H9 (cell line): ENCODE measurements at regions not wholly inside any gene's neighbourhood (a gene's known extent, or its start where the extent isn't known, plus 50 kb on each side); places are given as distances from the start of the nearest gene placed in this dataset.

ENCODE experiments used
- DNase-seq: peaks from one replicate; pipeline ENCODE4 v3.0.0-alpha.2; 2017
- H2AFZ ChIP-seq: one replicate; pipeline ENCODE4 v1.6.1; 2013; ENCODE audit warnings: mild to moderate bottlenecking, low read length, control low read depth, moderate library complexity
- H2AK5ac ChIP-seq: 2 replicates; pipeline ENCODE4 v1.6.1; 2013; ENCODE audit warnings: low read length, control low read depth, mixed read lengths; ENCODE audit not compliant: insufficient read length
- H2BK120ac ChIP-seq: one replicate; pipeline ENCODE4 v1.6.1; 2013; ENCODE audit warnings: low read depth, mild to moderate bottlenecking, low read length, control low read depth, inconsistent platforms; ENCODE audit not compliant: poor library complexity, severe bottlenecking
- H2BK12ac ChIP-seq: 2 replicates; pipeline ENCODE4 v1.6.1; 2013; ENCODE audit warnings: low read length, control low read depth, mixed read lengths, low read depth; ENCODE audit not compliant: insufficient read length
- H2BK15ac ChIP-seq: 2 replicates; pipeline ENCODE4 v1.6.1; 2013; ENCODE audit warnings: low read depth, low read length, control low read depth
- H2BK20ac ChIP-seq: one replicate; pipeline ENCODE4 v1.6.1; 2013; ENCODE audit warnings: low read depth, mild to moderate bottlenecking, low read length, control low read depth, inconsistent platforms; ENCODE audit not compliant: poor library complexity, severe bottlenecking
- H2BK5ac ChIP-seq: 2 replicates; pipeline ENCODE4 v1.6.1; 2013; ENCODE audit warnings: low read length, control low read depth, mixed read lengths; ENCODE audit not compliant: insufficient read length
- H3K14ac ChIP-seq: 2 replicates; pipeline ENCODE4 v1.6.1; 2013; ENCODE audit warnings: low read length, control low read depth; ENCODE audit not compliant: insufficient read depth
- H3K18ac ChIP-seq: 2 replicates; pipeline ENCODE4 v1.6.1; 2013; ENCODE audit warnings: low read depth, mild to moderate bottlenecking, mixed read lengths, low read length, control low read depth; ENCODE audit not compliant: insufficient read length
- H3K23ac ChIP-seq: 2 replicates; pipeline ENCODE4 v1.6.1; 2013; ENCODE audit warnings: low read length, control low read depth, mixed read lengths, low read depth; ENCODE audit not compliant: insufficient read length
- H3K23me2 ChIP-seq: 2 replicates; pipeline ENCODE4 v1.6.1; 2013; ENCODE audit warnings: low read depth, mild to moderate bottlenecking, mixed read lengths, low read length, control low read depth; ENCODE audit not compliant: insufficient read length, poor library complexity, severe bottlenecking
- H3K27ac ChIP-seq: 2 replicates; pipeline ENCODE4 v1.5.1; 2013; ENCODE audit warnings: low read length, control low read depth, mixed read lengths, low read depth; ENCODE audit not compliant: insufficient read length
- H3K27me3 ChIP-seq: 2 replicates; pipeline ENCODE4 v1.6.1; 2013; ENCODE audit warnings: low read length, control low read depth, inconsistent platforms; ENCODE audit not compliant: insufficient read depth
- H3K4ac ChIP-seq: 2 replicates; pipeline ENCODE4 v1.6.1; 2013; ENCODE audit warnings: low read depth, mild to moderate bottlenecking, control low read depth, inconsistent platforms, low read length, moderate library complexity
- H3K4me1 ChIP-seq: 2 replicates; pipeline ENCODE4 v1.6.1; 2013; ENCODE audit warnings: low read length, control low read depth, inconsistent platforms; ENCODE audit not compliant: insufficient read depth
- H3K4me2 ChIP-seq: 2 replicates; pipeline ENCODE4 v1.6.1; 2013; ENCODE audit warnings: low read length, control low read depth, mixed read lengths; ENCODE audit not compliant: insufficient read length, insufficient read depth
- H3K56ac ChIP-seq: 2 replicates; pipeline ENCODE4 v1.6.1; 2013; ENCODE audit warnings: low read depth, mild to moderate bottlenecking, mixed read lengths, low read length, control low read depth; ENCODE audit not compliant: insufficient read length
- H3K79me1 ChIP-seq: 2 replicates; pipeline ENCODE4 v1.6.1; 2013; ENCODE audit warnings: low read depth, mild to moderate bottlenecking, moderate library complexity, low read length, control low read depth, inconsistent platforms; ENCODE audit not compliant: insufficient read depth, poor library complexity, severe bottlenecking
- H3K79me2 ChIP-seq: 2 replicates; pipeline ENCODE4 v1.6.1; 2013; ENCODE audit warnings: low read length, control low read depth, inconsistent platforms; ENCODE audit not compliant: insufficient read depth
- H3K9ac ChIP-seq: 2 replicates; pipeline ENCODE4 v1.6.1; 2013; ENCODE audit warnings: low read length, control low read depth, mixed read lengths; ENCODE audit not compliant: insufficient read length; ENCODE audit errors: extremely low read depth
- H3K9me3 ChIP-seq: one replicate; pipeline ENCODE4 v1.6.1; 2013; ENCODE audit warnings: low read depth, low read length, inconsistent platforms; ENCODE audit not compliant: control insufficient read depth
- H3T11ph ChIP-seq: one replicate; pipeline ENCODE4 v1.6.1; 2013; ENCODE audit warnings: mild to moderate bottlenecking, low read length, control low read depth, inconsistent platforms
- H4K20me1 ChIP-seq: one replicate; pipeline ENCODE4 v1.6.1; 2013; ENCODE audit not compliant: control insufficient read depth, insufficient read length, insufficient read depth
- H4K5ac ChIP-seq: 2 replicates; pipeline ENCODE4 v1.6.1; 2013; ENCODE audit warnings: low read depth, mild to moderate bottlenecking, mixed read lengths, low read length, control low read depth; ENCODE audit not compliant: insufficient read length
- H4K8ac ChIP-seq: replicated peaks from 2 replicates; pipeline ENCODE4 v1.6.1; 2013; ENCODE audit warnings: low read length, control low read depth, mixed read lengths, low read depth; ENCODE audit not compliant: insufficient read length
- H4K91ac ChIP-seq: 2 replicates; pipeline ENCODE4 v1.6.1; 2013; ENCODE audit warnings: low read depth, mild to moderate bottlenecking, moderate library complexity, mixed read lengths, low read length, control low read depth; ENCODE audit not compliant: insufficient read length
- H3K27ac Mint-ChIP-seq, 3 experiments: 2 replicates in 2 of 3; 3 replicates in 1 of 3; pipeline ENCODE4 v1.8.0; 2020 to 2021; ENCODE audit warnings: mixed read lengths in 3 of 3, mild to moderate bottlenecking in 1 of 3, moderate library complexity in 1 of 3
- H3K27me3 Mint-ChIP-seq: 2 replicates; pipeline ENCODE4 v1.8.0; 2021; ENCODE audit warnings: low read depth, mild to moderate bottlenecking, moderate library complexity, mixed read lengths
- H3K36me3 Mint-ChIP-seq, 3 experiments: 2 replicates in 2 of 3; 3 replicates in 1 of 3; pipeline ENCODE4 v1.8.0; 2020 to 2021; ENCODE audit warnings: low read depth in 3 of 3, mixed read lengths in 3 of 3; ENCODE audit not compliant: insufficient read depth in 1 of 3
- H3K4me1 Mint-ChIP-seq, 2 experiments: 2 replicates each; pipeline ENCODE4 v1.8.0; 2020; ENCODE audit warnings: mixed read lengths in 2 of 2
- H3K4me3 Mint-ChIP-seq, 2 experiments: 2 replicates in 1 of 2; 3 replicates in 1 of 2; pipeline ENCODE4 v1.8.0; 2020 to 2021; ENCODE audit warnings: mild to moderate bottlenecking in 2 of 2, mixed read lengths in 2 of 2, moderate library complexity in 1 of 2
- H3K9me3 Mint-ChIP-seq, 2 experiments: 2 replicates in 1 of 2; 3 replicates in 1 of 2; pipeline ENCODE4 v1.8.0; 2020; ENCODE audit warnings: mild to moderate bottlenecking in 2 of 2, mixed read lengths in 2 of 2, moderate library complexity in 1 of 2
- CTCF ChIP-seq: fragments of 200-600 bp; sonication (generic); conservative IDR thresholded peaks from 3 replicates; pipeline ENCODE4 v1.8.0; 2021; ENCODE audit warnings: antibody characterized with exemption, mild to moderate bottlenecking
- WGBS: extraction: QIAGEN DNeasy Blood & Tissue Kit; methylation state at CpG from one replicate; pipeline ENCODE4 v1.1.7; 2013; ENCODE audit warnings: missing lambda C conversion rate, low lambda C conversion rate, mixed read lengths; ENCODE audit not compliant: insufficient read length; ENCODE audit errors: extremely low coverage; 5-methylcytosine and 5-hydroxymethylcytosine counted together

GRCh38 chrX:47749185-47749967 lies 87.3 kb upstream of the ZNF81 start:
- no peak for DNase-seq
- H3K4me3 Mint-ChIP-seq = no peak overlapping the region
- no CpG with 5 or more reads among the region's 7 CpGs for WGBS

More at GRCh38 chrX:47749185-47749967, 87.3 kb upstream of the ZNF81 start:
- Mint-ChIP-seq H3K27me3 (peaks cover 3% of the 10 kb centered on the region), H3K27ac (no peak overlapping the region), H3K36me3 (no peaks in the 10 kb centered on the region; a peak in 1 of 7 replicates), H3K9me3 (peaks cover 75 to 78% of the 10 kb centered on the region in 2 experiments), H3K4me1 (no peaks in the 10 kb centered on the region)
- no peaks in the 10 kb centered on the region for H4K20me1 ChIP-seq
- no peaks in the 10 kb centered on the region for H3K79me1 ChIP-seq
- H2BK120ac ChIP-seq = no peak overlapping the region
- no peak overlapping the region for H3K9ac ChIP-seq
- H3K4me1 ChIP-seq = no peaks in the 10 kb centered on the region
- TF ChIP-seq CTCF = no peak
- H3K27ac ChIP-seq = no peak overlapping the region
- H4K91ac ChIP-seq = no peak overlapping the region
- H3K4ac ChIP-seq = no peak overlapping the region
- H2AK5ac ChIP-seq = no peak overlapping the region
- H3K18ac ChIP-seq = no peak overlapping the region
- no peak overlapping the region for H2BK12ac ChIP-seq
- H2AFZ ChIP-seq = no peak overlapping the region
- H3K4me2 ChIP-seq = no peak overlapping the region
- no peak overlapping the region for H2BK20ac ChIP-seq
- no peak overlapping the region for H4K8ac ChIP-seq
- H3K14ac ChIP-seq = no peak overlapping the region
- no peak overlapping the region for H4K5ac ChIP-seq
- no peak overlapping the region for H2BK15ac ChIP-seq
- H3K27me3 ChIP-seq = no peaks in the 10 kb centered on the region
- no peak overlapping the region for H3K56ac ChIP-seq
- H2BK5ac ChIP-seq = no peak overlapping the region
- H3K9me3 ChIP-seq = peaks cover 41% of the 10 kb centered on the region
- no peak overlapping the region for H3K23ac ChIP-seq
- H3K23me2 ChIP-seq = no peaks in the 10 kb centered on the region
- H3K79me2 ChIP-seq = no peaks in the 10 kb centered on the region
- H3T11ph ChIP-seq = no peak overlapping the region
